Non-pigmented ciliary epithelial cell (primary cell): ENCODE measurements at regions not wholly inside any gene's neighbourhood (a gene's known extent, or its start where the extent isn't known, plus 50 kb on each side); places are given as distances from the start of the nearest gene placed in this dataset.
"Not testable (repeated sequence)": the region's sequence is repeated elsewhere in the genome, so short reads cannot be mapped to it uniquely, and the experiment has no call there.

ENCODE experiments used
- DNase-seq: peaks from one replicate; pipeline ENCODE4 v3.0.0-alpha.2; 2010; ENCODE audit warnings: low read depth

DNA sequence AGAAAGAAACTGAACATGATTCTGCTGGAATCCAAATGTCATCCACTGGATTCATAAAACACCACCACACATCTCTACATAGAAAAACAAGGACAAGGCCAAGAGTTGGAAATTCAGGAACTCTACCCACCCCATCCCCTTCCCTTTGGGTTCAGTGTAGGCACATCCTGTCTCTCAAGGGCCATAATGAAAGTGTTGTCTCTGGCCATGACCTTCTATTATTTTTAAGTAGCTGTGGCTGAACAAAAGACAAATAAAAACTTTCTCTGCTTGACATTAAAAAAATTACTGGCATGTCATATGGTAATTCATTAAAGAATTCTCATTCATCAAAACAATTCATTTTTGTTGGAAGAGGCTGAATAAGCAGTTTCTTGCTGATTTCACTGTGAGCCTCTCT lies 54.9 kb upstream of the ZBTB18 start:
- DNase-seq: no peak

DNA sequence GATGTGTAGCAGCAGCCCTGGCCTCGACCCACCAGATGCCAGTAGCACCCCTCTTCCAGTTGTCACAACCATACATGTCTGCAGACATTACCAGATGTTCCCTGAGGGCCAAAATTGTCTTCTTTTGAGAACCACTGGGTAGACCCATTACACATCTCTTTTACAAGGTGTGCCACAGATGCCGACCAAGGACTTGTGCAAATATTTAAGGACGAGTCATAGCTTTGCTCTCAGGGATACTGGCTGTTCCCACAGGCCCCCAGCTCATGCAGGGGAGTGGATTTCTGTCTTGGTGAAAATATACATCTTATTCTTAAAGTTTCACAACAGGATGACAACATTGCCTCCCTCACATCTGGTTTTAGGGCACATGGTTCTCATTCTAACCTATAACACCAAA lies 59.4 kb upstream of the ZBTB18 start:
- no peak for DNase-seq

DNA sequence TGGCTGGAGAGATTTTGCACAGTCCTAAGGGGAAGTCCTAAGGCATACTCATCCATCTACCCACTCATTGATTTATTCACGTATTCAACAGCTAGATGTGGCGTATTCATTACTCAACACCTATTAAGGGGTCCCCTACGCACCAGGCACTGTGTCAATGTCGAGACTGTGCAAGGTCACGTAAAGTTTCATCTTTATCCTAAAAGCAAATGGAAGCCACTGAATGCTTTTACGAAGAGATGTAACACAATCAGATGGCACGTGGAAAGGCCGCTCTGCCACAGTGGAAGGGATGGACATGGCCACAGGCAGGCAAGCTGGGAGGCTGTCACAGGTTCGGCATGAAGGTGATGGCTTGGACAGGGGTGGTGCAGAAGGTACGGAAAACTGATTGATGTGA lies 66.3 kb upstream of the ZBTB18 start:
- DNase-seq: no peak

DNA sequence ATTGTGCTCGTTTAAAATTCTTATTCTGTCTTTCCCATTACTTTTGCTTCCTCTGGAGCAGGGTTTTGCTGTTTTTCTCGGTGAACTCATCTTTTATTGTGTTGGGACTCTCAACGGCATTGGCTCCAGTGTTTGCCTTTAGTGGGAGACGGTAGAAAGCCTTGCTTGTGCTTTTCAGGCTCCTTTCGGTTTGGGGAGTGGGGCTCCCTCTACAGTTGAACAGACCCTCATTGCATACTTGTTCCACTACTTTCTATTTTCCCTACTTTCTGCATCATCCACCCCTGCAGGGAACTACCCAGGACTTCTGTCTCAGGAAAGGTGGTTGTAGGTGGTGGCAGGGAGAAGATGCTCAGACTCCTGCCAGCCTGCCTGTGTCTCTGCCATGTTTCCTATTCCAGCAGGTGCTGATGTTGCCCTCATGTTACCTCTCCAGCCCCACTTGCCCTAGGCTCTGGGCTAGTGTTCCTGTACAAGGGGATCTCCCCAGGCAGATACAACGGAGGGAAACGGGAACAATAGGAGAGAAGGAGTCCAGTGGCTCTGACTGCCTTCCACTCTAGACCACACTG lies 68.5 kb upstream of the ZBTB18 start:
- no peak for DNase-seq

DNA sequence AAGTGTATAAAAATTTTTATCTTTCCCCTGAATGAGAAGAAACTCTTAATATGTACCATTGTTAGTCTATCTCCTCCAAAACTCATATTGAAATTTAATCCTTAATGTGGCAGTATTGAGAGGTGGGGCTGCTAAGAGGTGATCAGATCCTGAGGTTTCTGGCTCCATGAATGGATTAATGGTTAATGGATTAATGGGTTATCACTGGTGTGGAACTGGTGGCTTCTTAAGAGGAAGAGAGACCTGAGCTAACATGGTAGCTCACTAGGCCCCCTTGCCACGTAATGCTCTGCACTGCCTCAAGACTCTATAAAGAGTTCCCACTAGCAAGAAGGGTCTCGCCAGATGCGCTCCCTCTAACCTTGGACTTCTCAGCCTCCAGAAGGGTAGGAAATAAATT lies 70.6 kb upstream of the ZBTB18 start:
- DNase-seq: no peak

DNA sequence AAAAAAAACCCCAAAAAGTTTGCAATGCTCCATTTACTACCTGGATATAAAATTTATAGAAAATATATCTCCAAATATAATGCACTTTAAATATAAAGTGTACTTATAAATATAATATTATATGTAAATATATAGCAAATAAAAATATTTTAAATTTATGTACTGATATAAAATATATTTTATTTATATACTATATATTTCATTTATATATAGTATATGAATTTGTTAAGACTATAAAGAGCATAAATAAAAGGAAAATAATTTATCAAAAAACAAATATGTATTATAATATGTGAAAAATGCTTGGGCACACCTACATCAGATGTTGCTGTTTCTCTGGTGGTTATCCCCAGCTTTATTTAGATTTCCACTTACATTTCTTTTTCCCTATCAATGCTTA lies 71.0 kb upstream of the ZBTB18 start:
- DNase-seq: no peak

DNA sequence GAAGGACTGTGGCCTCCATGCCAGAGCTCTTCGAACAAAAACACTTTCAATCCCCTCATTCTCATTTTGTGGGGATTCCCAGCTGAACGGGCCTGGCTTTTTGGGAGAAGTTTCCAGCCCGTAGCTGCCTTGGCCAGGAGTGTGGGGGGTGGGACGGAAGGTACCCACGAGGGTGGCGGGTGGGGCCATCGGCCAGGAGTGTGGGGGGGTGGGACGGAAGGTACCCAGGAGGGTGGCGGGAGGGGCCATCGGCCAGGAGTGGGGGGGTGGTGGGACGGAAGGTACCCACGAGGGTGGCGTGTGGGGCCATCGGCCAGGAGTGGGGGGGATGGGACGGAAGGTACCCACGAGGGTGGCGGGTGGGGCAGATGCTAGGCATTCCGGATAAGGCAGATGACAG lies 71.7 kb upstream of the ZBTB18 start:
- no peak for DNase-seq

DNA sequence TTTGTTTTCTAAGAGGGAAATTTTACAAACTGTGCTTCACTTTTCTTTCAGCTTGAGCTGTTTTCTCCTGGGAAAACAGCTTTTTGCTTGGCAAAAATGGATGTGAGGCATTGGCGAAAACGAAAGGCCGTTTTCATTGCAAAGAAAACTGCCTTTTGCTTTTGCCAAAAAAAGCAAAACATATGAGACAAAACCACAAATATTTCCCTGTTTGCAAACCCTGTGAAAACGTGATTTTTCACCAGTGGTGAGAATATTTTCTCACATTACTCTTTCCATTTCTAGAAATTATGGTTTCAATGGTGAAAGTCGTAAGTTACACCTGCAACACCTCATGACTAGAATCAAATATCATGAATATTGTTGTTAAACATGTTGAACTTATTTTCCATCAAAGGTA lies 74.0 kb upstream of the ZBTB18 start:
- no peak for DNase-seq

DNA sequence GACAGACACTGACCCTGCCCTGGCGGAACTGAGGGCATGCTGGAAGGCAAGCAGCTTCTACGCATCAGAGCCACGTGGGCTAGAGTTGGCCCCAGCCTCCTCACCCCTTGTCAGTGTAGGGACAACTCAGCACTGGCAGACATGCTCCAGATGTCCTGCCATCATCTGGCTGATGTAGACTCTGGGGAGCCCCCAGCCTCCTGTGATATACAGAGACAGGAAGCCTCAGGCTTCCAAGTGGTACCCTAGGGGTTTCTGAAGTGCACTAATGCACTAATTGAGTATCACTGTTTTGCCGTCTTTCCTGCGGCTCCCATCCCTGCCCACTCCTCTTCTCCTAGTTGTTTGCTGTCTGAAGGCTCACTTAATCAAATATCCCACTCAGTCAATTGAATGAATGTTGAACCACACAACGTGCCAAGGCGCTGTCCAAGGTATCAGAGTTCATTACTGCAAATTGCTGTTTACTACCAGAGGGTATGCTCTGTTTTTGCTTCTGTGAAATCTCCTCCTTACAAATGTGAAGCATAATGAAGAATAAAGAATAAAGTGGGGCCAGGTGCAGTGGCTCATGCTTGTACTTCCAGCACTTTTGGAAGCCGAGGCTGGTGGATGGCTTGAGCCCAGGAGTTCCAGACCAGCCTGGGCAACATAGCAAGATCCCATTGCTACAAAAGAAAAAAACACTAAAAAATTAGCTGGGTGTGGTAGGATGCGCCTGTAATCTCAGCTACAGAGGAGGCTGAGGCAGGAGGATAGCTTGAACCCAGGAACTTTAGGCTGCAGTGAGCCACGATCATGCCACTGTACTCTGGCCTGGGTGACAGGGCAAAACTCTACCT lies 76.4 kb upstream of the ZBTB18 start:
- DNase-seq: no peak

DNA sequence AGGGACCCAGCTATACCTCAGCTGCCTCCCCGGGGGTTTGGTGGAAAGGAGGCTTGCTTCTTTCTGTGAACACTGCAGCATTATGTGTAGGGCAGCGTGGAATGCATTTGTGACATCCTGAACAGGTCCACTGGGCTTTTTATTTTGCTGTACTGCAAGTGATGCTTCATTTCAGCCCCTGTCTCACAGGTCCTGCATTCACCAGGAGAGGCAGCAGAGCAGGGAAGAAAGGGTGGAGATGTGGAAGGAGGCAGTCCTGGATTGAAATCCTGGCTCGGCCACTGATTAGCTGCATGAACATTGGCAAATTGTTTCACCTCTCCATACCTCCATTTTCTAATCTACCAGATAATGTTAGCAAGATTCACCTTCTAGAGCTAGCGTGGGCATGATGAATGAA lies 77.9 kb upstream of the ZBTB18 start:
- DNase-seq: no peak

DNA sequence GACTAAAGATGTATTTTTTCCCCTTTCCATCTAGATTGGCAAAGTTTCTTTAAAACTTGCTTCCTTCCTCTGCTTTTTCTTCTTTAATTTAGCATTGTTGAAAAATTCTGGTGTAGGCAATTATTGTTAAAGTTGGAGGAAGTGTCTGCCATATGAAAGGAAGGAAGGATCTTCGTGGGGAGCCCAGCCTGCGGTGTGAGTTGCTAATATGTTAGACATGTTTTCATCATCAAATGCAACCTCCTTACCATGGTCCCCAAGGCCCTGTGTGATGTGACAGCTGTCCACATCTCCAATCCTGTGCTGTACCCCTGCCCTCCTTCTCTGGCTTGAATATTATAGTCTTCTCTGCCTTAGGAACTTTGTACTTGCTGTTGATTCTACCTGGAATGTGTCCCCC lies 81.0 kb upstream of the ZBTB18 start:
- no peak for DNase-seq

DNA sequence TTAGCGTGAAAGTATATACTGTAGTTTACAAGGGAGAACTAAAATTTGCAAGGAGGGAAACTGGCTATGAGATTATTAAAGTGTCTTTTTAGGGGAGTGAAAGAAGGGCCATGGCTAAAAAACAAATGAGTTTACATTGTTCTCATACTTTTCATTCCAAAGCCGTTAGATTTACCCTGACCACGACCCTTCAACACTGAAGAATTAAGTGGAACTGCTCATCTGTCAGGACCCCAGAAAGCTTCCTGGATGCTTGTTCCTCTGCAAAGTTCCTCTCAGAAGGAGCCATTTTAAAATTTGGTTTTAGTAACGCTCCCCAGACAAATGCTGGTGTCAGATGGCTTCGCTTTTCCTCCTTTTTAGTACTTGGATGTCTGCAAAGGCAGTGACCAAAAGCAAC lies 82.7 kb upstream of the ZBTB18 start:
- no peak for DNase-seq

DNA sequence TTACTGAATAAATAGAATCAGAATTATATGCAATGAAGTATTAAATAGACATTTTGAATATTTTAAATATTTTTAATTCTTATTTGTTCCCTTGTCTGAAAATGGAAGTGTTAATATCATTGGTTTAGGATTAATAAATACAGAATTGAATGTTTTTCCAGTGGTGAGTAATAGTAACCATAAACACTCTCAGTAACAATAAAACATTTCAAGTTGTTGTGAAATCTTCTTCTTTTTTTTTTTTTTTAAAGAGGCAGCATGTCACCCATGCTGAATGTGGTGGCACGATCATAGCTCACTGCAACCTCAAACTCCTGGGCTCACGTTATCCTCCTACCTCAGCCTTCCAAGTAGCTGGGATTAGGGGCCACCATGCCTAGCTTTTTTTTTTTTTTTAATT lies 86.2 kb upstream of the ZBTB18 start:
- no peak for DNase-seq

DNA sequence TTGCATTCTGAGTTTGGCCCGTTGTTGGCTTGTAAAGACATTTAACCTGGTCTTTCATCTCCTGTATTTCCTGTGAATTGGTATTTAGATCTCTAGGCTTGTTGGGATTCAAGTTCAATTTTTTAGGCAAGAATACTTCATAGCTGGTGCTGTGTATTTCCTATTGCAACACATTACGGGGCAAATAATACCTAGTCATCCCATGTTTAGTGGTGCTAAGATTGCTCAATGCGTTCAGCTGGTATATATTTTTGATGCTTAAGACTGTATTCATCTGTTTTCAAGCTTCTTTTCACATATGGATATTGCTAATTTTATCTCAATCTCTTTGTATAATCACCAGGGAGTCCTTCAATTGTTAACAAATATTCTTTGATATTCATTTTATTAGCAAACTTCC lies 87.5 kb upstream of the ZBTB18 start:
- DNase-seq: no peak

DNA sequence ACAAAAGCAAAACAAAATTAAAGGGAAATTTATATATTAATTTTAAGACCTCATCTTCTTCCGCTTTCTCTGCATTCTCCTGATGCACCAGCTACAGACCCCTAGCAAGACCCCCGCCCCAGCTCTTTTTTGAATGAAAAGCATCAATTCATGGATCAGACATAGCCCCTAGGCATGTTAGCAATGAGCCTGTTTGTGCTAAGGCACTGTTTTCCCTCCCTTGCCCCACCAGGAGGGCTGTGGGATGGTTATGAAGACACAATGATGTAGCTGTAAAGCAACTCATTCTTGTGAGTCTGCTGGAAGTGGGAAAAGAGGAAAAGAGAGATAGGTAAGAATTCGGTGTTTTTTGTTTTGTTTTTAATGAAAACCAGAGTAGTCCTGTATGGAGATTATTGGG lies 88.5 kb upstream of the ZBTB18 start:
- DNase-seq: no peak

DNA sequence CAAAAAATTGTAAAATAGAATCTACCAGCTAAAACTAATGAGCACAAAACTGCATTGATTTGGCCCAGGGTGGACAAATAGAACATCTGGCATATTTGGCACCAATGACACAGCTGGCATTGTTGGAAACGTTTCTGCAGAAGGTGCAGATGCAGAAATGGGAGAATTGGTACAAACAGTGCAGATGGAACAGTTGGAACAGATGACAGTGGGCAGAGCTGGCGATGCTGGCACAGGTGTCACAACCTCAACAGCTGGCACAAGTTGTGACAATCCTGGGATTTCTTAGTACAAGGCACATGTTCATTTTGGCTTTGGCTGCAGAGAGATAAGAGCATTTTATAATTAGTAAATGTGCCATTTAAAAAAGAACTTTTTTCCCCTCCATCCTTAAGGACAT lies 91.1 kb upstream of the ZBTB18 start:
- no peak for DNase-seq

DNA sequence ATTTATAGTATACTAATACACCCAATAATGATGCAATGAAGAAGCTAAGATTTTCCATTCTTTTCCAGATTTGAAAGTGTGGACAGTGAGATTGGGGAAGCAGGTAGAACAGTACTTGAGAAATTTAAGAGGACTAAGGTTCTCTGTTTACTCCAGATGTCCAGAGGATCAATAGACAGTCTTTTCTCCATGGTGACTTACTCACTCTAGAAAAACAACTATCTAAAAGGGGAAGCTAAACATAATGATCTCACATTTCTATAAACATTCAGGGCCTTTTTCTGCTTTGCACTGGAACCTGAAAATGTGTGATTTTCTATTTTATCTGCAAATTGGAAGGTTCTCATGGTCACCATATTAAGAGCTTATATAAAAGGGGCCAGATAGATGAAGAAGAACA lies 93.9 kb upstream of the ZBTB18 start:
- no peak for DNase-seq

DNA sequence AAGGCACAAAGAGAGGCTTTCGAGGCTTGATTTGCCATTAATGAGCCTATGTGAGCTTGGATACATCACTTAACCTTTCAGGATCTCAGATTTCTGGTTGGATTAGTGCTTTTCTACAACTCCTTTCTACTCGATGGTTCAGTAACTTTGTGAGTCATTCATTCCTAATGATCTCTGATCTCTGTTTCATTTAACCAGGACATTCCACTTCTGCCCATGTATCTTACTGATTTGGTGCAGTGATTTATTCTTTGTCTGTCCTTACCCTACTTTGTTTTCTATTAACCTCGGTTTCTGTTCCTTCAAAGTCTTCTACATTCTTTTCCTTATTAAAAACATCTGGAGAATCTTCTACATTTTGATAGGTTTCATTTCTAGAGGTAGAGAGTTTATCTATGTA lies 94.6 kb upstream of the ZBTB18 start:
- DNase-seq: no peak

DNA sequence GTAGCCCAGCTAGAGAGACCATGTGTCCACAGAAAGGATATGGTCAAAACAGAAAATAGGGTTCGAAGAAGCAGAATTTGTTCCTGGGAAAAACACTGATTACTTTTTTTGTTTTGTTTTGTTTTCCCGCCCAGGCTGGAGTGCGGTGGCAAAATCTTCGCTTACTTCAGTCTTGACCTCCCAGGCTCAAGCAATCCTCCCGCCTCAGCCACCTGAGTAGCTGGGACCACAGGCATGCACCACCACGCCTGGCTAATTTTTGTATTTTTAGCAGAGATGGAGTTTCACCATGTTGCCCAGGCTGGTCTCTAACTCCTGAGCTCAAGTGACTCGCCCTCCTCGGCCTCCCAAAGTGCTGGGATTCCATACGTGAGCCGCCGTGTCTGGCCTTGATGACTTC lies 99.9 kb upstream of the ZBTB18 start:
- DNase-seq: not testable (repeated sequence)

DNA sequence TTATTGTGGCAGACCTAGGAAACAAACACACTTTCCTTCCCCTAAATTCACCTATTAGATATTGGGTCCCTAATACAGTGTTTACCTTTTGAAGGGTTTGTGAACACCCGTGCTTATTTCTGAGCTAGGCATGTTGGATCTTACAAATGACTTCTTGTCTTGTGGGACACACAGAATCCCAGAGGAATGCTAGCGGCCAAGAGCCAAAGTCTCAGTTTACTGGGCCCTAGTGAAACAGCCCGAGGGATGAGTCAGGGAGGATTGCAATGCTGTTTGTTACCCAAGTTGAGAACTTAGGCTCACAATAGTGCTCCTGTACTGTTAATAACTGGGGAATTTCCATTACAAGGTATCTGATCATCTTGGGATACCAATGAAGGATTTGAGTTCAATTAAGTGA lies 100.1 kb upstream of the AKT3 start:
- peak; percentile 73 for DNase-seq

DNA sequence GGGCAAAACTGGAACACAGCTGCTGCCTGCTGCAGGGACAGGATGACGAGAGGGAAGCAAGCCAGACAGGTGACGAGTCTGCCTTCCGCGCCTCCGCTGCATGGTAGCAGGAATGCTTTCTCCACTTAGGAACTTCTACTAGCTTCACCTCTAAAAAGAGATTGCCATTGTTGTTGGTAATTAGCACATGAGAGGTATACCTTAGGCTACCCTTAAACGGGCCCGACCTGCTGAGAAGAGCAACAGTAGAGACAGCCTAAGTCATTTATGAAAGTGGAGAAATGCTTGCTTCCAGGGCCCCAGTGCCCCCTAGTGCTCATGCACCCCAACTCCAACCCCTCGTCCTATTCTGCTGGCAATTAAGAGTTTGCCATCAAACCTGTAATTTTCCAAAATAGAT lies 96.9 kb upstream of the AKT3 start:
- no peak for DNase-seq

DNA sequence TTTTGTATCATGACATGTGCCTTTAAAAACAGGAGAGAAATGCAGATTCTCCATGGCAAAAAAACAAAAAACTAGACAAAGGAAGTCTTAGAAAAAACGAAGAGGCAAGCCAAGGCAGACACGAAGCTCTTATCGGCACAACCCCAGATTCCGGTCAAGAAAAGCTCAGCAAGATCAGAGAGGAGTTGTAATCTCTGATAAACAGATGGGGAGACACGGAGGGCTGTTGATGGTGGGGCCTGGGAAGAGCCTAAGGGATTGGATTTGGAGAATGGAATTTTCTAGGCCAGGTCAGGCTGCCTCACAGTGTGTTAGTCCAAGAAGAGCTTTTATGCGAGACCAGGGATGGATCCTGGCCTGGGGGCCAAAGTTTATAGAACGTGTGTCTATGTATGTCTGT lies 96.2 kb upstream of the AKT3 start:
- no peak for DNase-seq

DNA sequence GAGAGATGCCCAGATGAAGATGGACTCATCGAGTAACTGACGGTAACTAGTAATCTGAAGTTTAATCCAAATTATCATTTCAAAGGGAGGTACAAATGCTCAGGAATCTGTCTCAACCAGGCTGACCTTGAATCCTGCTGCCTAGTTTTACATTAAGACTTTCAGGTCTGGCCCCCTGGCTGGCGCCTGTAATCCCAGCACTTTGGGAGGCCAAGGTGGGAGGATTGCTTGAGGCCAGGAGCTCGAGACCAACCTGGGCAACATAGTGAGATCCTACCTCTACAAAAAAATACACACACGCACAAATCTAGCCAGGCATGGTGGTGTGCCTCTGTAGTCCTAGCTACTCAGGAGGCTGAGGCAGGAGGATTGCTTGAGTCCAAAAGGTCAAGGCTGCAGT lies 95.7 kb upstream of the AKT3 start:
- no peak for DNase-seq
